ENCODE measurements at regions not wholly inside any gene's neighbourhood (a gene's known extent, or its start where the extent isn't known, plus 50 kb on each side); places are given as distances from the start of the nearest gene placed in this dataset.

DNA sequence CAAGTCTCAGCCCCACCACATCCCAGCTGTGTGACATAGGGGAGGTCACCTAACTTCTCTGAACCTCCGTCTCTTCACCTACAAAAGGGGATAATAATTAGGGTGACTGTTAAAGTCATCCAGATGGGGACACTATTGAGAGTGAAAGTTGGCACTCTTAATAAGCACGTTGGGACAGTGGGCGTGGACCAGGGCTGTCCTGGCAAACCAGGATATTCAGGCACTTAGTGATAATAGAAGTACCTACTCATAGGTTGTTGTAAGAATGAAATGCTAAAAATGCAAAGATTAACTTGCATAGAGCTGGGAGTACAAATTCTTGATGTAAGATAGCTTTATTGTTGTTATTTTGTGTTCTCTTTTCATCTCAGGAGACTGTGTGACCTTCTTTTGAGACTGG, 177.9 kb downstream of the MELK start:
- Histone ChIP-seq H3K36me3 (no peaks in the 10 kb centered on the region), H3K9me3 (no peaks in the 10 kb centered on the region), H3K4me1 (no peaks in the 10 kb centered on the region), H3K27ac (no peak overlapping the region), H3K4me3 (no peak overlapping the region), H3K27me3 (peaks cover 0 to 45% (median 0%) of the 10 kb centered on the region in 3 donors)
- 50 to 73% methylated on average over 3 of the region's 3 CpGs for WGBS, 2 donors
- intact Hi-C loops (cut with DNase I): no loop called here
- no peak for DNase-seq
- TF ChIP-seq POLR2A (IDR thresholded peaks at IDR 0.05) (no peak), EP300 (IDR thresholded peaks at IDR 0.05) (no peak), POLR2AphosphoS5 (IDR thresholded peaks at IDR 0.05) (no peak)
- TF ChIP-seq, protein P1, sequence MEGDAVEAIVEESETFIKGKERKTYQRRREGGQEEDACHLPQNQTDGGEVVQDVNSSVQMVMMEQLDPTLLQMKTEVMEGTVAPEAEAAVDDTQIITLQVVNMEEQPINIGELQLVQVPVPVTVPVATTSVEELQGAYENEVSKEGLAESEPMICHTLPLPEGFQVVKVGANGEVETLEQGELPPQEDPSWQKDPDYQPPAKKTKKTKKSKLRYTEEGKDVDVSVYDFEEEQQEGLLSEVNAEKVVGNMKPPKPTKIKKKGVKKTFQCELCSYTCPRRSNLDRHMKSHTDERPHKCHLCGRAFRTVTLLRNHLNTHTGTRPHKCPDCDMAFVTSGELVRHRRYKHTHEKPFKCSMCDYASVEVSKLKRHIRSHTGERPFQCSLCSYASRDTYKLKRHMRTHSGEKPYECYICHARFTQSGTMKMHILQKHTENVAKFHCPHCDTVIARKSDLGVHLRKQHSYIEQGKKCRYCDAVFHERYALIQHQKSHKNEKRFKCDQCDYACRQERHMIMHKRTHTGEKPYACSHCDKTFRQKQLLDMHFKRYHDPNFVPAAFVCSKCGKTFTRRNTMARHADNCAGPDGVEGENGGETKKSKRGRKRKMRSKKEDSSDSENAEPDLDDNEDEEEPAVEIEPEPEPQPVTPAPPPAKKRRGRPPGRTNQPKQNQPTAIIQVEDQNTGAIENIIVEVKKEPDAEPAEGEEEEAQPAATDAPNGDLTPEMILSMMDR (IDR thresholded peaks at IDR 0.05): no peak

DNA sequence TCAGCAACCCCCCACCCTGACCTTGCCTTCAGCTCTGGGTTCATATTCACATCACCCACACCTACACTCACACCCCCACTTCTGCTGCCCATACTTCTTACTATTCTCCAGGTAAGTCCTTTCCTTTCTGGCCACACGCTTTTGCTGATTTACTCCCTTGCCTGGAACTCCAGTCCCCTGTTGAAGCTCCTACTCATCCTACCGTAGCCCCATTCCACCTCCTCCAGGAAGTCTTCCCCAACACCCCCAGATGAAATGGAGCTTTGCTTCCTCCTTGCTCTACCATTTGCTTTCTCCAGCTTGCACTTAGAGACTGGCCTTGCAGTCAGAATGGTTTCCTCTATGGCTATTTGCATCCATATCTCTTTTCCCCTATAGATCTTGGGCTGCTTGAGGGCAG, 182.3 kb downstream of the MELK start:
- TF ChIP-seq POLR2A (IDR thresholded peaks at IDR 0.05) (no peak), EP300 (IDR thresholded peaks at IDR 0.05) (no peak), POLR2AphosphoS5 (IDR thresholded peaks at IDR 0.05) (no peak)
- TF ChIP-seq, protein P1 (IDR thresholded peaks at IDR 0.05): no peak
- no peak overlapping the region for H3K27ac ChIP-seq
- no peak overlapping the region for H3K4me3 ChIP-seq
- DNase-seq: no peak
- 77 to 88% methylated on average over 2 of the region's 2 CpGs for WGBS, 2 donors
- H3K36me3 ChIP-seq: no peaks in the 10 kb centered on the region
- peaks cover 0 to 24% (median 5%) of the 10 kb centered on the region in 3 donors for H3K27me3 ChIP-seq
- intact Hi-C loops (cut with DNase I): no loop called here
- no peaks in the 10 kb centered on the region for H3K9me3 ChIP-seq
- H3K4me1 ChIP-seq: no peaks in the 10 kb centered on the region

DNA sequence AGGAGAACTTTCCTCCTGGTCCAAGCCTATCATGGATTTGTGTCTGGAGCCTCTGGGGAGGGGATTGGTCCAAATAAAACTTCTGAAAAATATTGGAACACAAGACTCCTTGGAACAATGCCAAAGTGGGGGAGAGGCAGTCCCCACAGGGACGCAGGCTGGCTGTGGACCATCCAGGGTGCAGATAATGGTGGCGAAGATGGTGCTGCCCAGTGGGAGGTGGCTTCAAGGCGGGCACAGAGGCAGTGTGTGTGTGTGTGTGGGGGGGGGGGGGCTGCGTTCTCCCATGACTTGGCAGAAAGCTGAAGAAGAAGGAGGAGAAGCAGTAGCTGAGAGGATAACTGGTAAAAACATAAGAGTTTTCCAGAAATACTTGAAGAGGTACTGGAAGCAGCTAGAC, 186.4 kb downstream of the MELK start:
- no peak overlapping the region for H3K27ac ChIP-seq
- peaks cover 0 to 61% (median 23%) of the 10 kb centered on the region in 3 donors for H3K27me3 ChIP-seq
- no peak for TF ChIP-seq POLR2AphosphoS5 (IDR thresholded peaks at IDR 0.05)
- TF ChIP-seq, protein P1 (IDR thresholded peaks at IDR 0.05): no peak
- TF ChIP-seq EP300 (IDR thresholded peaks at IDR 0.05): no peak
- no peak for TF ChIP-seq POLR2A (IDR thresholded peaks at IDR 0.05)
- no peak for DNase-seq
- H3K9me3 ChIP-seq: no peaks in the 10 kb centered on the region
- 59 to 65% methylated on average over 4 of the region's 4 CpGs for WGBS, 2 donors
- no peaks in the 10 kb centered on the region for H3K4me1 ChIP-seq
- H3K4me3 ChIP-seq: no peak overlapping the region
- no peaks in the 10 kb centered on the region for H3K36me3 ChIP-seq
- intact Hi-C loops (cut with DNase I): no loop called here

DNA sequence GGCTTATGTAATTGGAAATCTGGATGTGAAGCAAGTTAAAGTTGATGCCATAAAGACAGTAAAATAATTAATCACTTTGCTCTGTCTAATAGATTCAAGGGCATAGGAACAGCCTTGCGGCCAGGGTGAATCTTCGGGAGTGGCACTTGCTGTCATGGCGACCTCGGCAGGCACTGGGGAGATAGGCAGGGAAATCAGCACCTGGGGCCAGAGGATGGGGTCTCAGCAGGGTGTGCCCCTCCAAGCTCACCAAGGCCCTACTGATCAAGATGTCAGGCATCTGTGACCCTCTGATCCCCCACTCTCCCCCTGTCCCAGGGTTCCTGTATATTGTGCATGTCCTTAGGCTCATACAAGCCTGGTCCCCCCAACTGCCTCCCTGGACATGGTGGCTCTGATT, 187.3 kb downstream of the MELK start:
- no peak for TF ChIP-seq POLR2AphosphoS5 (IDR thresholded peaks at IDR 0.05)
- no peak for TF ChIP-seq EP300 (IDR thresholded peaks at IDR 0.05)
- TF ChIP-seq, protein P1 (IDR thresholded peaks at IDR 0.05): no peak
- TF ChIP-seq POLR2A (IDR thresholded peaks at IDR 0.05): no peak
- Histone ChIP-seq H3K4me3 (no peak overlapping the region), H3K27ac (no peak overlapping the region), H3K4me1 (peaks cover 0 to 1% (median 0%) of the 10 kb centered on the region in 4 donors), H3K9me3 (no peaks in the 10 kb centered on the region), H3K27me3 (peaks cover 0 to 66% (median 28%) of the 10 kb centered on the region in 3 donors), H3K36me3 (no peaks in the 10 kb centered on the region)
- DNase-seq: no peak
- 54 to 75% methylated on average over 4 of the region's 4 CpGs for WGBS, 2 donors
- intact Hi-C loops (cut with DNase I): no loop called here
